Prostate gland (tissue), 2 donors: ENCODE measurements at regions not wholly inside any gene's neighbourhood (a gene's known extent, or its start where the extent isn't known, plus 50 kb on each side); places are given as distances from the start of the nearest gene placed in this dataset.

ENCODE experiments used
- DNase-seq: peaks from one replicate; pipeline ENCODE4 v3.0.0-alpha.2; 2019; ENCODE audit warnings: low spot score
- H3K27ac ChIP-seq, 2 donors: fragments of 200-600 bp; sonication (generic); 2 replicates each; pipeline ENCODE4 v1.5.1; 2017 to 2019
- H3K27me3 ChIP-seq: fragments of 200-600 bp; sonication (generic); replicated peaks from 2 replicates; pipeline ENCODE4 v1.5.1; 2019; ENCODE audit not compliant: insufficient read depth
- H3K36me3 ChIP-seq, 2 donors: fragments of 200-600 bp; sonication (generic); 1 replicate in 1 of 2; 2 replicates in 1 of 2; pipeline versions ENCODE4 v1.5.1 to v1.8.1; 2017 to 2019
- H3K4me1 ChIP-seq: fragments of 200-600 bp; sonication (generic); replicated peaks from 2 replicates; pipeline ENCODE4 v1.5.1; 2019
- H3K4me3 ChIP-seq, 2 donors: fragments of 200-600 bp; sonication (generic); 2 replicates each; pipeline ENCODE4 v1.5.1; 2017 to 2019
- H3K9me3 ChIP-seq: fragments of 200-600 bp; sonication (generic); 2 replicates; pipeline ENCODE4 v1.5.1; 2017
- POLR2A ChIP-seq: fragments of 450-650 bp; IDR thresholded peaks from one replicate; pipeline ENCODE4 v1.6.1; 2016; ENCODE audit warnings: antibody characterized with exemption, mild to moderate bottlenecking
- POLR2AphosphoS5 ChIP-seq: sonication (generic); formaldehyde crosslinking; IDR thresholded peaks from one replicate; pipeline ENCODE4 v1.6.1; 2017; ENCODE audit warnings: antibody characterized with exemption
- WGBS: methylation state at CpG from one replicate; pipeline ENCODE4 v1.1.5; 2018; 5-methylcytosine and 5-hydroxymethylcytosine counted together
- intact Hi-C: fragments of 100-400 bp; cut with DNase I; formaldehyde crosslinking; loops from one replicate; pipeline ENCODE4 v1.14.2; 2022
- TF ChIP-seq, protein P1 (sequence below), 4 experiments: fragments of 200-600 bp in 2 of 4; fragments of 450-650 bp in 2 of 4; sonication (generic) in 2 of 4; IDR thresholded peaks; 1 replicate in 3 of 4; 2 replicates in 1 of 4; pipeline ENCODE4 v1.5.1; 2016 to 2019; ENCODE audit warnings: antibody characterized with exemption in 4 of 4, mild to moderate bottlenecking in 2 of 4, moderate library complexity in 2 of 4

DNA sequence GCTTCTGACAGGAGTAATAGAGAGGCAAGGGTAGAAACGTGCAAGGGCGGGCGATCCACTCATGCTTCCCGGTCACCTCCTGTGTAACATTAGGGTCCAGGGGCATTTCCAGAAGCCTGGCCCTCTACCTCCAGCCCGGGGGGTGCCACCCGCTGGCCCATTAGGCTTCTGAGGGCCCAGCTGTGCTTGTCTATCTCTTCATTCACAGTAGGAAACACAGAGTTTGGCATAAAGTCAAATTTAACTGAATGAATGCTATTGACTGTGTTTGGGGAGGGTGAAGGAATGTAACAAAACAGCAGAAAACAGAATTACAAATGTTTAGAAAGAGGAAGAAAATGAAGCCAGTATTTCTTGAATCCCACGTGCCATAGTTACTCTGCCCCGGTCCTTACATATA, 112.4 kb upstream of the SLC66A3 start:
- no peaks in the 10 kb centered on the region for H3K4me1 ChIP-seq

DNA sequence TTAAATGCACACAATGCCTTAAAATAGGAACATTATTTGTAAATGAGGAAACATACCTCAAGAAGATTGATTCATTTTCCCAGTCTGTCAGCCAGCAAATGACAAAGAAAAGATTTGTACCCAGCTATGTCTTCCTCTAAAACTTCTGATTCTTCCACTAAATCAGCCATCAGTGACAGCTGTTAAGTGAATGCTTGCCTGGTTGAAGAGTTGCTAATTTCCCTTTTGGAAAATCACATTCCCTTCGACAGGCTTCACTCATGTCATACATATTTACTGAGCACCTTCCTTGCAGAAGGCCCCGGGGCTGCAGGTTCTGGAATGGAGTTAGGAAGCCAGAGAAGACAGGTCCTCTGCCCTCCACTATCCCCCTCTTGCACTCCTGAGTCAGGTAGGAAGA, 112.0 kb upstream of the SLC66A3 start:
- Histone ChIP-seq H3K27me3 (no peaks in the 10 kb centered on the region), H3K36me3 (no peaks in the 10 kb centered on the region), H3K4me3 (no peak overlapping the region), H3K4me1 (no peaks in the 10 kb centered on the region), H3K9me3 (no peaks in the 10 kb centered on the region), H3K27ac (no peak overlapping the region)
- WGBS = 67% methylated on average over 2 of the region's 2 CpGs
- no peak for DNase-seq
- no peak for TF ChIP-seq POLR2AphosphoS5
- no peak for TF ChIP-seq POLR2A
- intact Hi-C loops = no loop called here

More for the DNA sequence above, 112.4 kb upstream of the SLC66A3 start:
- H3K4me3 ChIP-seq = no peak overlapping the region
- H3K36me3 ChIP-seq = no peaks in the 10 kb centered on the region
- no peaks in the 10 kb centered on the region for H3K27me3 ChIP-seq
- no peak for TF ChIP-seq POLR2A
- TF ChIP-seq, protein P1, sequence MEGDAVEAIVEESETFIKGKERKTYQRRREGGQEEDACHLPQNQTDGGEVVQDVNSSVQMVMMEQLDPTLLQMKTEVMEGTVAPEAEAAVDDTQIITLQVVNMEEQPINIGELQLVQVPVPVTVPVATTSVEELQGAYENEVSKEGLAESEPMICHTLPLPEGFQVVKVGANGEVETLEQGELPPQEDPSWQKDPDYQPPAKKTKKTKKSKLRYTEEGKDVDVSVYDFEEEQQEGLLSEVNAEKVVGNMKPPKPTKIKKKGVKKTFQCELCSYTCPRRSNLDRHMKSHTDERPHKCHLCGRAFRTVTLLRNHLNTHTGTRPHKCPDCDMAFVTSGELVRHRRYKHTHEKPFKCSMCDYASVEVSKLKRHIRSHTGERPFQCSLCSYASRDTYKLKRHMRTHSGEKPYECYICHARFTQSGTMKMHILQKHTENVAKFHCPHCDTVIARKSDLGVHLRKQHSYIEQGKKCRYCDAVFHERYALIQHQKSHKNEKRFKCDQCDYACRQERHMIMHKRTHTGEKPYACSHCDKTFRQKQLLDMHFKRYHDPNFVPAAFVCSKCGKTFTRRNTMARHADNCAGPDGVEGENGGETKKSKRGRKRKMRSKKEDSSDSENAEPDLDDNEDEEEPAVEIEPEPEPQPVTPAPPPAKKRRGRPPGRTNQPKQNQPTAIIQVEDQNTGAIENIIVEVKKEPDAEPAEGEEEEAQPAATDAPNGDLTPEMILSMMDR (IDR thresholded peaks at IDR 0.05) = no peak
- no peak overlapping the region for H3K27ac ChIP-seq
- H3K9me3 ChIP-seq = no peaks in the 10 kb centered on the region
- no peak for DNase-seq
- intact Hi-C loops = no loop called here
- WGBS = 84% methylated on average over 8 of the region's 8 CpGs

GRCh38 chr2:11044201-11044600, 111.1 kb upstream of the SLC66A3 start:
- WGBS = 79% methylated on average over 6 of the region's 6 CpGs
- Histone ChIP-seq H3K4me3 (no peak overlapping the region), H3K4me1 (no peaks in the 10 kb centered on the region), H3K27me3 (no peaks in the 10 kb centered on the region), H3K9me3 (no peaks in the 10 kb centered on the region), H3K27ac (no peak overlapping the region), H3K36me3 (no peaks in the 10 kb centered on the region)
- no peak for DNase-seq
- TF ChIP-seq POLR2AphosphoS5 (no peak), POLR2A (no peak)
- TF ChIP-seq, protein P1 (IDR thresholded peaks at IDR 0.05) = no peak
- intact Hi-C loops = no loop called here

GRCh38 chr2:11045294-11045693, 110.0 kb upstream of the SLC66A3 start:
- Histone ChIP-seq H3K4me3 (no peak overlapping the region), H3K9me3 (no peaks in the 10 kb centered on the region), H3K36me3 (no peaks in the 10 kb centered on the region), H3K27ac (no peak overlapping the region), H3K4me1 (no peaks in the 10 kb centered on the region), H3K27me3 (no peaks in the 10 kb centered on the region)
- DNase-seq = no peak
- intact Hi-C loops = no loop called here
- TF ChIP-seq POLR2A = no peak
- TF ChIP-seq, protein P1 (IDR thresholded peaks at IDR 0.05) = no peak
- no peak for TF ChIP-seq POLR2AphosphoS5
- WGBS = 97% methylated on average over 7 of the region's 7 CpGs

GRCh38 chr2:11048335-11049008, 106.8 kb upstream of the SLC66A3 start:
- Histone ChIP-seq H3K4me1 (no peaks in the 10 kb centered on the region), H3K36me3 (no peaks in the 10 kb centered on the region), H3K4me3 (no peak overlapping the region), H3K27ac (no peak overlapping the region), H3K27me3 (no peaks in the 10 kb centered on the region), H3K9me3 (no peaks in the 10 kb centered on the region)
- 91% methylated on average over 14 of the region's 14 CpGs for WGBS
- intact Hi-C loops = no loop called here
- no peak for DNase-seq
- no peak for TF ChIP-seq POLR2A
- TF ChIP-seq POLR2AphosphoS5 = no peak
- TF ChIP-seq, protein P1 (IDR thresholded peaks at IDR 0.05) = no peak
